Caco-2 (cell line): ENCODE measurements at regions not wholly inside any gene's neighbourhood (a gene's known extent, or its start where the extent isn't known, plus 50 kb on each side); places are given as distances from the start of the nearest gene placed in this dataset.
"Not testable (repeated sequence)": the region's sequence is repeated elsewhere in the genome, so short reads cannot be mapped to it uniquely, and the experiment has no call there.

Experiments used
- BruUV-seq: library from RNA; stranded (reverse); fragments of 400-500 nt; replicated peaks from 2 replicates; lab custom pipeline; 2021; lab: Mats Ljungman, UMichigan
- CTCF ChIA-PET: fragments of 300-600 bp; sonication (Branson Sonifier 250); formaldehyde crosslinking; loops from one replicate; lab custom pipeline; 2022; ENCODE audit warnings: antibody characterized with exemption; lab: Charles Lee
- POLR2A ChIA-PET: fragments of 300-600 bp; sonication (Branson Sonifier 250); formaldehyde crosslinking; loops from one replicate; lab custom pipeline; 2022; ENCODE audit warnings: antibody characterized with exemption; lab: Charles Lee
- DNase-seq, 2 experiments: peaks; one replicate each; pipeline versions ENCODE4 v3.0.0 to v3.0.0-alpha.2; 2020 to 2022
- H3K27me3 ChIP-seq: replicated peaks from 2 replicates; pipeline ENCODE4 v1.6.0; 2011; ENCODE audit warnings: low read length; ENCODE audit not compliant: control insufficient read depth, insufficient read depth
- H3K36me3 ChIP-seq: 2 replicates; pipeline ENCODE4 v1.5.1; 2011; ENCODE audit warnings: low read length; ENCODE audit not compliant: control insufficient read depth, insufficient read depth
- H3K4me1 ChIP-seq: fragments of 250-450 bp; sonication (Bioruptor Pico); 2 replicates; pipeline ENCODE4 v1.5.1; 2020; ENCODE audit warnings: mild to moderate bottlenecking
- H3K4me3 ChIP-seq: 2 replicates; pipeline ENCODE4 v1.5.1; 2011; ENCODE audit warnings: low read depth, mild to moderate bottlenecking, control low read depth, low read length
- H3K9me3 ChIP-seq: fragments of 250-450 bp; sonication (Bioruptor Pico); 2 replicates; pipeline ENCODE4 v1.5.1; 2020; ENCODE audit warnings: mild to moderate bottlenecking, moderate library complexity
- H3K27ac Mint-ChIP-seq: one replicate; pipeline ENCODE4 v1.8.0; 2022; ENCODE audit warnings: mixed read lengths; ENCODE audit not compliant: unreplicated experiment
- H3K27me3 Mint-ChIP-seq: one replicate; pipeline ENCODE4 v1.8.0; 2022; ENCODE audit warnings: mixed read lengths; ENCODE audit not compliant: insufficient read depth, unreplicated experiment
- H3K36me3 Mint-ChIP-seq: one replicate; pipeline ENCODE4 v1.8.0; 2022; ENCODE audit warnings: mild to moderate bottlenecking, mixed read lengths; ENCODE audit not compliant: insufficient read depth, unreplicated experiment
- H3K4me1 Mint-ChIP-seq: one replicate; pipeline ENCODE4 v1.8.0; 2022; ENCODE audit warnings: low read depth, mixed read lengths; ENCODE audit not compliant: unreplicated experiment
- H3K4me3 Mint-ChIP-seq: one replicate; pipeline ENCODE4 v1.8.0; 2022; ENCODE audit warnings: mild to moderate bottlenecking, moderate library complexity, mixed read lengths; ENCODE audit not compliant: unreplicated experiment
- H3K9me3 Mint-ChIP-seq: one replicate; pipeline ENCODE4 v1.8.0; 2022; ENCODE audit warnings: mixed read lengths; ENCODE audit not compliant: unreplicated experiment
- intact Hi-C: fragments of 100-400 bp; cut with micrococcal nuclease; formaldehyde crosslinking; loops from one replicate; pipeline ENCODE4 v1.10.0; 2022; ENCODE audit not compliant: unreplicated experiment

- H3K36me3 ChIP-seq, H3K27me3 ChIP-seq, H3K4me3 ChIP-seq, H3K4me3 Mint-ChIP-seq, H3K27ac Mint-ChIP-seq, DNase-seq, H3K9me3 ChIP-seq, POLR2A ChIA-PET, H3K27me3 Mint-ChIP-seq, intact Hi-C loops, H3K4me1 ChIP-seq, H3K9me3 Mint-ChIP-seq, H3K4me1 Mint-ChIP-seq, H3K36me3 Mint-ChIP-seq, BruUV-seq, CTCF ChIA-PET: not testable (repeated sequence)
Measured at GRCh38 chr2:95765925-95766910, 174.4 kb downstream of the TRIM43 start.

DNA sequence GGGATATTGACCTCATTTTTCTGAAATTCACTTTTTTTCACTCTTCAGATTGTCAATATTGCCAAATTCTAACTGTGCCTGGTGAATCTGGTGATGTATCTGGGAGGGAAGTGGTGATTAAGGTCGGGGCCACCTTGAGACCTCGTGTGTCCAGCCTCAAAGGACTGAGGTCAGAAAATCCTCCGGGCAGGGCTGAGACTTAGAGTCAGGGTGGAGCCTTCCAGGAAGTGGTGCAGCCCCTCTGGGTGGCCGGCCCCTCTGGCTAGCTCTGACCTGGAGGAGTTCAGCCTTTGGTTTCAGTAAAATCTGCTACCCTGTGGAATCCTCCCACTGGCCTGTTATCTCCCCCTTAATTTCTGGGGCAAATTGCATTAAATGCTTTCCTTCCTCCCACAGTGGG, 175.7 kb downstream of the TRIM43 start:
- BruUV-seq = not testable (repeated sequence)

DNA sequence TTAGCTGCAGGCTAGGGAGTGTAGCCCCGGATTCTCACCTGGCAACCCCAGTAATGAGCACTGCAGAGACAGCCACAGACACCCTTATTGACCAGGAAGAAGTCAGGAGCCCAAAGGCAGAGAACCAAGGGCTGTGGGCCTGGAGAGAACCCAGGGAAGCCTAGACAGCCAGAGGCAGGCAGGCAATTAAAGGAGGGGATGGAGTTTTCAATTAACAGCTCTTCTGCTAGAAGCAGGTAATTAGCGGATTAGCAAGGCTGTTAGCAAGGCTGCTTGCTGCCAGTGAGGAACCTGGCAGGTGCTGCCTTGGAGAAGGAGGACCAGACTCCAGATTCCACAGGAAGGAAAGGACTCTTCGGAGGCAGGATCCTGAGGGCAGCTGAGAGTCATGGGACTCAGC, 176.1 kb downstream of the TRIM43 start:
- H3K27me3 ChIP-seq, BruUV-seq, H3K4me3 ChIP-seq, H3K36me3 ChIP-seq, H3K27me3 Mint-ChIP-seq, H3K27ac Mint-ChIP-seq, H3K9me3 Mint-ChIP-seq, H3K4me3 Mint-ChIP-seq, H3K9me3 ChIP-seq, CTCF ChIA-PET, H3K36me3 Mint-ChIP-seq, H3K4me1 Mint-ChIP-seq, intact Hi-C loops, POLR2A ChIA-PET, H3K4me1 ChIP-seq: not testable (repeated sequence)
- peak in 1 of 2 experiments; percentile 14 for DNase-seq

More for the DNA sequence above, 175.7 kb downstream of the TRIM43 start:
- intact Hi-C loops, H3K27me3 Mint-ChIP-seq, CTCF ChIA-PET, POLR2A ChIA-PET, H3K4me1 Mint-ChIP-seq, H3K4me1 ChIP-seq, H3K27ac Mint-ChIP-seq, H3K4me3 Mint-ChIP-seq, H3K27me3 ChIP-seq, H3K9me3 Mint-ChIP-seq, H3K36me3 ChIP-seq, H3K9me3 ChIP-seq, H3K4me3 ChIP-seq, H3K36me3 Mint-ChIP-seq: not testable (repeated sequence)
- DNase-seq = peak in 1 of 2 experiments; percentile 16

GRCh38 chr2:95769256-95769655, 177.5 kb downstream of the TRIM43 start:
- H3K4me1 Mint-ChIP-seq, H3K27ac Mint-ChIP-seq, H3K27me3 ChIP-seq, H3K36me3 ChIP-seq, H3K9me3 Mint-ChIP-seq, BruUV-seq, CTCF ChIA-PET, DNase-seq, H3K27me3 Mint-ChIP-seq, H3K4me3 Mint-ChIP-seq, intact Hi-C loops, H3K9me3 ChIP-seq, H3K4me1 ChIP-seq, POLR2A ChIA-PET, H3K4me3 ChIP-seq, H3K36me3 Mint-ChIP-seq: not testable (repeated sequence)

- CTCF ChIA-PET, H3K4me3 Mint-ChIP-seq, H3K9me3 ChIP-seq, H3K36me3 Mint-ChIP-seq, BruUV-seq, POLR2A ChIA-PET, H3K9me3 Mint-ChIP-seq, H3K36me3 ChIP-seq, intact Hi-C loops, H3K4me1 Mint-ChIP-seq, DNase-seq, H3K4me1 ChIP-seq, H3K27me3 ChIP-seq, H3K4me3 ChIP-seq, H3K27ac Mint-ChIP-seq, H3K27me3 Mint-ChIP-seq: not testable (repeated sequence)
Measured at GRCh38 chr2:95770726-95771125, 178.9 kb downstream of the TRIM43 start.

DNA sequence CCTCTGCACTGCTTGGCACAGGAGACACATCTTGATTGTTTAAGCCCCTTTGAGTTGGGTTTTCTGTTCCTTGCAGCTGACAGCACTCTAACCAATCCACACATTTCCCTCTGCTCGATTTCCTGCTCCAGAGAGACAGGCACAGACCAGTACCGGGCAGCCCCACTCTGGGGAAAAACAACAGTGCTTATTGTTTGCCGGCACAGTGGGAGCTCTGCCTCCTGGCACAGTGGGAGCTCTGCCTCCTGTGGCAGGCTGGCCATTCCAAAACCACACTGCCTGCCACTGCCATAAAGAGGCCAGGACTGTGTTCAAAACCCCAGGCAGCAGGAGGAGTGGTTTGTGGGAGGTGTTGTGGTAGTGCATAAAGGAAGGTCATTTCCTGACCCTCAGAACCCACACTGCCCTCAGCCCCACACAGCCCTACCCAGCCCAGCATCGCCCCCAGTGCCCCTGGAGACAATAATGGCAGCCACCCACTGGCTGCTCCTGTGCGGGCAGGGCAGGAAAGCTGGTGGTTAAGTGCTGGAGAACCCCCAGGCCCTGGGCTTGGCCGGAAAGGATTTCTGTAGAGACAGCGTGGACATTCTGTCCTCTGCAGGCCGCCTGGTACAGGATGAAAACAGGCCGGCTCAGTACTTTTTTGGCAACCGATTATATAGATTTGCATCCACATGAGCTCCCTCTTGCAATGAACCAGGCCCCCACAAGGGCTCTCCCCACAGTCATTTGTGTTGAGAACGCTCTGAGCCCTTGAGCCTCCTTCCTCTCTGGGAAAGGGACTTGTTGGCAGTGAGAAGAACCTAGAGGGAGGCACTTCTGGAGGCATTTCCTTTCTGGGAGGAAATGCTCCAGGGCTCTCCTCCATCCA, 182.8 kb downstream of the TRIM43 start:
- H3K4me3 ChIP-seq, intact Hi-C loops, H3K27ac Mint-ChIP-seq, H3K27me3 Mint-ChIP-seq, H3K4me1 Mint-ChIP-seq, CTCF ChIA-PET, H3K36me3 ChIP-seq, POLR2A ChIA-PET, H3K27me3 ChIP-seq, H3K9me3 Mint-ChIP-seq, H3K36me3 Mint-ChIP-seq, H3K4me3 Mint-ChIP-seq, H3K9me3 ChIP-seq, H3K4me1 ChIP-seq, BruUV-seq: not testable (repeated sequence)
- peak in 1 of 2 experiments; percentile 14 for DNase-seq
